ENCODE measurements at regions not wholly inside any gene's neighbourhood (a gene's known extent, or its start where the extent isn't known, plus 50 kb on each side); places are given as distances from the start of the nearest gene placed in this dataset.
A peak's percentile ranks its signal among the peaks of the same experiment; 100 is the strongest.

DNA sequence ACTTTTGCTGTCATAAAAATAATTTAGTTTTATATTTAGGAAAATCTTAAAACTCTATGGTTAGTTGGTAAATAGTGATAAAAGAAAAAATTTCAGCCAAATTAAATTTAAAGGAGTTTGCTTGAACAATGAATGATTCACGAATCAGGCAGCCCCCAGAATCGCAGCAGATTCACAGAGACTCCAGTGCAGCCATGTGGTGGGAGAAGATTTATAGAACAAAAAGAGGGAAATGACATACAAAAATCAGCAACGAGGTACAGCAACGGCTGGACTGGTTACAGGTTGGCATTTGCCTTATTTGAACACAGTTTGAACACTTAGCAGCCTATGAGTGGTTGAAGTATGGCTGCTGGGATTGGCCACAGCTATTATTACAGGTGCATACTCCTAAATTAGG, 96.4 kb upstream of the MYCBP2 start:
- no peak for DNase-seq (ENCODE audit: low read depth in 2 of 2)

DNA sequence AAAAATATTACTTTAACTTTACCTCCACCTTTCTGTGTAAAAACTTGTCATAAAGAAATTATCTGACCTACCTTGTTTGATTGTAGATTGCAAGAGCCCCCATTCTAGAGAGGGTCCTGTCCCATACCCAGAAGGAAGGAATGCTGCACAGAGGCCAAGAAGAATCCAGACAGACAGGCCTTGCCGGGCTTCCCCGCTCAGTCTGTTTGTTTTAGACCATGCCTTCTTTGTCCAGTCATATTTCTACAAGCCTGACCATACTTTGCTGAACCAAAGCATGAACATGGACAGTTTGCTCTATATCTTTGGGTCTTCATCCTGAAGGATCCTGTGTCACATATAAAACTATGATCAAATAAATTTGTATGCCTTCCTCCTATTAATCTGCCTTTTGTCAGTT, 95.8 kb upstream of the MYCBP2 start:
- DNase-seq (ENCODE audit: low read depth in 2 of 2): no peak

GRCh38 chr13:77417897-77418296, 91.0 kb upstream of the MYCBP2 start:
- DNase-seq (ENCODE audit: low read depth in 2 of 2): no peak

DNA sequence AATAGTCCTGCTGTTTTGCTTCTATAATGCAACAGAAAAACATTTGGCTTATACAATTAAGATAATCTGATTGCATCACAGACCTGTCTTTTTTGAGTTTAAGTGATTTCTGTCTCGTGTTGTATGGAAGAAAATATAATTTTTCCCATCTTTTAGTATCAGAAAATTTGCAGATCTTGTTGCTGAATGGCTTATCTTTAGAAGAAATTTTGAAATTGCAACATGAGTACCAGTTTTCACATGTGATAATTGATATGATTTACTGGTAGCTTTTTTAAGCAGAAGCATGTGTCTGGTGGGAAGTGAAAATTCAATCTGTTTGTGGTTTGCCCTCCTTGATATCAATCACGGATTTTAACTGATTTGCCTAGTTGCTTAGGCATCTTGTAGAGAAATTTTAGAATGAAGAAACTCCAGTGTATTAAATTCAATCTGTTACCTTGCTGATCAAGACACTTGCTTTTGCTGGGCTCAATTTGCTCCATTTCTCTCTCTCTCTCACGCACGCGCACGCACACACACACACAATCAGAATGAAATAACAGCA, 89.8 kb upstream of the MYCBP2 start:
- no peak for DNase-seq (ENCODE audit: low read depth in 2 of 2)

- DNase-seq (ENCODE audit: low read depth in 2 of 2): no peak
Observed at GRCh38 chr13:77415253-77416071, 88.6 kb upstream of the MYCBP2 start.

GRCh38 chr13:77412860-77413259, 86.0 kb upstream of the MYCBP2 start:
- DNase-seq (ENCODE audit: low read depth in 2 of 2): no peak

DNA sequence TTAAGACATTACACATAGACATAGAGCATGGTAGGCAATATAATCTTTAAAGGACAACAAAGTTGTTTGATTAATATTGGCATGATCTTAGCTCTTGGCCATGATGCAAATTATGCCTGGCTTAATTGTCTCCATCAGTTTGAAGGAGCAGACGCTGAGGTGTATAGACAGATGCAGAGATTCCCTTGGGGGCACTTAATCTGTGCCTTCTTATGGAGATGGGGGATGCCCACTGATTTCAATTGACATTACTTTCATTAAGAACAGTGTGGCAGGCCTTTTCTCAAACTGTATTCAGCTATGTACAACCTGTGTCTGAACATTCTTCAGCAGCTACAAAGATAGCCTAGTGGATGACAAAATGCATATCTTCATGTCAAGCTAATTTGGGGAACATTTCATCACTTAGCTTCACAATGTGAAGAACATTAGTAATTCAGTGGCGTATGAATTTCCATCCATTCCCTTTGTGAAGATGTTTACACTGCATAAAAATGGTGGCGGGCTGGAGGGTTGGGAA, 85.3 kb upstream of the MYCBP2 start:
- DNase-seq (ENCODE audit: low read depth in 2 of 2): no peak

GRCh38 chr13:77409412-77409811, 82.5 kb upstream of the MYCBP2 start:
- no peak for DNase-seq (ENCODE audit: low read depth in 2 of 2)

- no peak for DNase-seq (ENCODE audit: low read depth in 2 of 2)
Observed at GRCh38 chr13:77406644-77407440, 79.9 kb upstream of the MYCBP2 start.

GRCh38 chr13:77398825-77399620, 72.1 kb upstream of the MYCBP2 start:
- no peak for DNase-seq (ENCODE audit: low read depth in 2 of 2)

DNA sequence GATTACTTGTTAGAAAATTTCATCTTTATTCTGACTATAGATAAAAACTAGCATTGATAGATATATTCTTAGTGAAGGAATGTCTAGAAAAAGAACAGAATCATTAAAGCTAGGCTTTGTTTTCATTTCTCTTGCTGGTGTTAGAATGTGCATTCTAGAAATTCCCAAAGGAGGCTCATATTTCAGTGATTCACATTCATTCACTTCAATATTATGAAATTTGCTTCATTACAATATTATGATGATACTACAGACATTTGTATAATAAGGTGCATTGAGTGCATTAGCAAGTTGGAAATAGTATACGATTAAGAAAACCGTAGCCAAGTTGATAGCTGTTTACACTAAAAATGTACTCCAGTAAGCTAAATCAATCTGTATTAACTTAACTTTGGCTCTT, 70.7 kb upstream of the MYCBP2 start:
- DNase-seq (ENCODE audit: low read depth in 2 of 2): no peak

- no peak for DNase-seq (ENCODE audit: low read depth in 2 of 2)
Observed at GRCh38 chr13:77391475-77391874, 64.6 kb upstream of the MYCBP2 start.

DNA sequence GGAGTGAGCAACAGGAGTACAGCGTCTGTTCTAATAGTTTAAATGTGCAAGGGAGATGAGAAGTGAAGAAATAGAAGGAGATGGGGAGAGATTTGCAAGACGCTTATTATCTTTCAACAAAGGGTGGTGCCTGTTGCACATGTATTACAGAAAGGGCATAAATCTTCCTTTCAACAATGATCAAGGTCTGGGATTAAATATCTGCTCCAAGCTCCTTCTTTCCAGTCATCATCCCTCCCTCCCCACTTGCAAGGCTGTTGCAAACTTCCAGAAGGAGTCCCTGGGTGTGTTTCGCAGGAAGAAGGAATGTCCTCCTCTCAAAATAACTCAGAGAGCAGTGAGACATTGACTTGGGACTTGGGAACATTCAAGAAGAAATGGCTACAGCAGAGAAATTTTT, 63.5 kb upstream of the MYCBP2 start:
- no peak for DNase-seq (ENCODE audit: low read depth in 2 of 2)

DNA sequence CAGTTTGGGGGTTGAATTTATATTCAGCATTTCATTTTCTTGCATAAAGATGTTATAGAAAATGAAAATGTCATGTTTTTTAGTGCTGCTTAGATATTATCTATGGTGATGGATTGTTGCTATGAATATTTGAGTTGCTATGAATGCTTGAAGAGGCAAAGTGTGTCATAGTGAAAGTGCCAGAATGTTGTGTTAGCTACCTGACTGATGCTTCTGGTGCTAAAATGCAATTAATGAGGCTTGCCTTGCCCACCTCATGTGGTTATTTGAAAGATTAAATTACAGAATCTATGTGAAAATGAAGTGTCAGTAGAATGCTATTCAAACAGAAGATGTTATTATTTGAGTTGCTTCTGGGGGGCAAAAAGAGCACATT, 62.7 kb upstream of the MYCBP2 start:
- no peak for DNase-seq (ENCODE audit: low read depth in 2 of 2)

- DNase-seq (ENCODE audit: low read depth in 2 of 2): no peak
Observed at GRCh38 chr13:77388944-77389624, 62.2 kb upstream of the MYCBP2 start.

DNA sequence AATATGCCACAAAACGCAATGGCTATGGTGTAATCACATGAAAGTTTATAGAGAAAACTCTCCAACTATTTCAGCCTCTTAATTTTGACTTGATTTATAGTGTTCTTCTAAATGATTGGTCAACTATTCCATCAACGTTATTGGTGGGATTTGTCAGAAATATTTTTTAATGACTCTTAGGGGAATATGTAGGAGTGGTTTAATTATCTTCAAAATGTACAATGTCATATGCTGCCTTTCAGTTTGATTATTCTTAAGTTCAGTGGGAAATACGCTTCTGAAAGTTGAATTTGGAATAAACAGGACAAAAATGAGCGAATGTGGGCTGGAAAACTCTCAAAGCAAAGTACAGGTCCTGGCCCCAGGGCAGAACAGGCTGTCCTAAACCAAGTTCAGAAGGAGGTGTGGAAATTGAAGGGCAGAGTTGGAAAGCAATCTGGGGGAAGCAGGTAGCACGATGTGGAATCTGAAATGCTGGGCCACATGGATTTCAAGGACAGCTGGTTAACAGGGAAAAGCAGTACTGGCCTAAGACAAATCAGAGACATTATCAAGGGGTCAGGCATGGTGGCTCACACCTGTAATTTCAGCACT, 60.8 kb upstream of the MYCBP2 start:
- no peak for DNase-seq (ENCODE audit: low read depth in 2 of 2)

- peak; percentile 12 to 19 for DNase-seq (ENCODE audit: low read depth in 2 of 2)
Observed at GRCh38 chr13:77386880-77387606, 60.1 kb upstream of the MYCBP2 start.

GRCh38 chr13:77386046-77386445, 59.2 kb upstream of the MYCBP2 start:
- no peak for DNase-seq (ENCODE audit: low read depth in 2 of 2)

GRCh38 chr13:77384999-77385398, 58.1 kb upstream of the MYCBP2 start:
- DNase-seq (ENCODE audit: low read depth in 2 of 2): no peak

GRCh38 chr13:77383097-77383496, 56.2 kb upstream of the MYCBP2 start:
- no peak for DNase-seq (ENCODE audit: low read depth in 2 of 2)
